WTC11 (cell line): ENCODE measurements at regions not wholly inside any gene's neighbourhood (a gene's known extent, or its start where the extent isn't known, plus 50 kb on each side); places are given as distances from the start of the nearest gene placed in this dataset.

Source experiments
- ATAC-seq: fragments of 200-7000 bp; cut with Tn5 transposase; 2 replicates; pipeline ENCODE4 v1.10.0; 2021; ENCODE audit warnings: mild to moderate bottlenecking, moderate library complexity
- CTCF ChIA-PET: fragments of 300-600 bp; sonication (Branson Sonifier 250); formaldehyde crosslinking; loops from one replicate; lab custom pipeline; 2021; ENCODE audit warnings: antibody characterized with exemption; lab: Charles Lee
- POLR2A ChIA-PET: fragments of 350-600 bp; sonication (Branson Sonifier 250); formaldehyde crosslinking; loops from one replicate; lab custom pipeline; 2021; ENCODE audit warnings: antibody characterized with exemption; lab: Charles Lee
- DNase-seq: peaks from one replicate; pipeline ENCODE4 v3.0.0; 2021; ENCODE audit warnings: low spot score
- H3K27ac Mint-ChIP-seq: 2 replicates; pipeline ENCODE4 v1.8.0; 2021; ENCODE audit warnings: mixed read lengths
- H3K27me3 Mint-ChIP-seq: 2 replicates; pipeline ENCODE4 v1.8.0; 2021; ENCODE audit warnings: low read depth, mild to moderate bottlenecking, moderate library complexity, mixed read lengths
- H3K36me3 Mint-ChIP-seq: 2 replicates; pipeline ENCODE4 v1.8.0; 2021; ENCODE audit warnings: mixed read lengths
- H3K4me1 Mint-ChIP-seq: 2 replicates; pipeline ENCODE4 v1.8.0; 2022; ENCODE audit warnings: mixed read lengths
- H3K4me3 Mint-ChIP-seq: 2 replicates; pipeline ENCODE4 v1.8.0; 2021; ENCODE audit warnings: mild to moderate bottlenecking, moderate library complexity, mixed read lengths
- H3K9me3 Mint-ChIP-seq: 2 replicates; pipeline ENCODE4 v1.8.0; 2021; ENCODE audit warnings: mixed read lengths
- ATF6 ChIP-seq: sonication (generic); formaldehyde crosslinking; IDR thresholded peaks from 2 replicates; pipeline ENCODE4 v1.8.1; 2023; ENCODE audit warnings: mild to moderate bottlenecking, missing genetic modification reagents
- CBFB ChIP-seq: sonication (generic); formaldehyde crosslinking; IDR thresholded peaks from 2 replicates; pipeline ENCODE4 v1.8.1; 2022; ENCODE audit warnings: mild to moderate bottlenecking, low read depth, missing genetic modification reagents
- CDX4 ChIP-seq: fragments of 250-450 bp; sonication (Bioruptor Pico); IDR thresholded peaks from 2 replicates; pipeline ENCODE4 v1.9.0; 2021; ENCODE audit warnings: moderate library complexity, mild to moderate bottlenecking, inconsistent platforms, borderline replicate concordance
- CREM ChIP-seq: sonication (generic); formaldehyde crosslinking; IDR thresholded peaks from 2 replicates; pipeline ENCODE4 v1.8.1; 2022; ENCODE audit warnings: mild to moderate bottlenecking, missing genetic modification reagents, moderate library complexity
- ESRRA ChIP-seq: sonication (generic); formaldehyde crosslinking; IDR thresholded peaks from 2 replicates; pipeline ENCODE4 v1.8.1; 2022; ENCODE audit warnings: mild to moderate bottlenecking, missing genetic modification reagents, borderline replicate concordance
- FOXK1 ChIP-seq: sonication (generic); formaldehyde crosslinking; IDR thresholded peaks from 2 replicates; pipeline ENCODE4 v1.8.0; 2022; ENCODE audit warnings: mild to moderate bottlenecking, moderate library complexity, missing genetic modification reagents
- IRF2 ChIP-seq: sonication (generic); formaldehyde crosslinking; IDR thresholded peaks from 2 replicates; pipeline ENCODE4 v1.8.0; 2022; ENCODE audit warnings: low read depth, missing genetic modification reagents, borderline replicate concordance
- MXD4 ChIP-seq: fragments of 250-450 bp; sonication (Bioruptor Pico); IDR thresholded peaks from 2 replicates; pipeline ENCODE4 v1.8.0; 2021; ENCODE audit warnings: mild to moderate bottlenecking, moderate library complexity, borderline replicate concordance
- MYBL2 ChIP-seq: sonication (generic); formaldehyde crosslinking; IDR thresholded peaks from 2 replicates; pipeline ENCODE4 v1.8.1; 2023; ENCODE audit warnings: mild to moderate bottlenecking, moderate library complexity, missing genetic modification reagents
- RELA ChIP-seq: sonication (generic); formaldehyde crosslinking; IDR thresholded peaks from 2 replicates; pipeline ENCODE4 v1.8.1; 2022; ENCODE audit warnings: missing genetic modification reagents, mild to moderate bottlenecking, borderline replicate concordance
- RORB ChIP-seq: fragments of 250-450 bp; sonication (Bioruptor Pico); IDR thresholded peaks from 2 replicates; pipeline ENCODE4 v1.9.0; 2021; ENCODE audit warnings: mild to moderate bottlenecking
- SMAD3 ChIP-seq: sonication (generic); formaldehyde crosslinking; IDR thresholded peaks from 2 replicates; pipeline ENCODE4 v1.8.0; 2022; ENCODE audit warnings: missing genetic modification reagents, mild to moderate bottlenecking, borderline replicate concordance
- TEAD4 ChIP-seq: sonication (generic); formaldehyde crosslinking; IDR thresholded peaks from 2 replicates; pipeline ENCODE4 v1.8.0; 2022; ENCODE audit warnings: mild to moderate bottlenecking, missing genetic modification reagents
- ZNF416 ChIP-seq: fragments of 250-450 bp; sonication (Bioruptor Pico); IDR thresholded peaks from 2 replicates; pipeline ENCODE4 v1.9.0; 2021; ENCODE audit warnings: mild to moderate bottlenecking, inconsistent platforms
- ZNF423 ChIP-seq: fragments of 250-450 bp; sonication (Bioruptor Pico); IDR thresholded peaks from 2 replicates; pipeline ENCODE4 v2.1.2; 2022; ENCODE audit warnings: mild to moderate bottlenecking, moderate library complexity
- TF ChIP-seq, protein P1 (sequence below): sonication (generic); formaldehyde crosslinking; IDR thresholded peaks from 2 replicates; pipeline ENCODE4 v1.8.0; 2023; ENCODE audit warnings: missing genetic modification reagents
- TF ChIP-seq, protein P2 (sequence below): sonication (generic); formaldehyde crosslinking; IDR thresholded peaks from 2 replicates; pipeline ENCODE4 v1.8.0; 2022; ENCODE audit warnings: mild to moderate bottlenecking, missing genetic modification reagents
- TF ChIP-seq, protein P3 (sequence below): sonication (generic); formaldehyde crosslinking; IDR thresholded peaks from 2 replicates; pipeline ENCODE4 v1.8.1; 2023; ENCODE audit warnings: mild to moderate bottlenecking, missing genetic modification reagents
- TF ChIP-seq, protein P4 (sequence below): fragments of 250-450 bp; sonication (Bioruptor Pico); IDR thresholded peaks from 2 replicates; pipeline ENCODE4 v2.1.2; 2022; ENCODE audit warnings: mild to moderate bottlenecking, moderate library complexity
- TF ChIP-seq, protein P5 (sequence below): sonication (generic); formaldehyde crosslinking; IDR thresholded peaks from 2 replicates; pipeline ENCODE4 v1.8.1; 2023; ENCODE audit warnings: mild to moderate bottlenecking, missing genetic modification reagents, moderate library complexity

GRCh38 chr21:35974775-35975174, 85.6 kb downstream of the SETD4 start:
- CTCF ChIA-PET: interaction anchor here (1.3 kb wide), 1 partner anchor 13 kb away, joined by 3 read pairs; no protein-coding TSS in a partner anchor
- H3K27ac Mint-ChIP-seq: no peak overlapping the region
- H3K9me3 Mint-ChIP-seq: peaks cover 30% of the 10 kb centered on the region
- no peak for DNase-seq
- ATAC-seq: no peak
- H3K27me3 Mint-ChIP-seq: peaks cover 4% of the 10 kb centered on the region; the same call in 1 of the 2 replicates
- no peak overlapping the region for H3K4me3 Mint-ChIP-seq
- H3K36me3 Mint-ChIP-seq: peaks cover 6% of the 10 kb centered on the region
- H3K4me1 Mint-ChIP-seq: no peaks in the 10 kb centered on the region
- POLR2A ChIA-PET: no interaction called here
- TF ChIP-seq CREM (CRISPR knock-in tag): no peak
- no peak for TF ChIP-seq IRF2
- no peak for TF ChIP-seq ZNF423 (CRISPR knock-in tag)
- TF ChIP-seq RELA (CRISPR knock-in tag): no peak

GRCh38 chr21:35971824-35972223, 88.5 kb downstream of the SETD4 start:
- no peak overlapping the region for H3K27ac Mint-ChIP-seq
- ATAC-seq: no peak
- DNase-seq: no peak
- ChIA-PET CTCF (no interaction called here), POLR2A (no interaction called here)
- peaks cover 7% of the 10 kb centered on the region; the same call in 1 of the 2 replicates for H3K9me3 Mint-ChIP-seq
- no peak overlapping the region for H3K4me3 Mint-ChIP-seq
- 0 out of 2 replicates have a peak, but pooled peaks cover 3% of the 10 kb centered on the region for H3K4me1 Mint-ChIP-seq
- H3K36me3 Mint-ChIP-seq: no peaks in the 10 kb centered on the region
- no peaks in the 10 kb centered on the region for H3K27me3 Mint-ChIP-seq
- TF ChIP-seq MYBL2 (CRISPR knock-in tag) (no peak), ATF6 (CRISPR knock-in tag) (no peak)
- TF ChIP-seq, protein P1, sequence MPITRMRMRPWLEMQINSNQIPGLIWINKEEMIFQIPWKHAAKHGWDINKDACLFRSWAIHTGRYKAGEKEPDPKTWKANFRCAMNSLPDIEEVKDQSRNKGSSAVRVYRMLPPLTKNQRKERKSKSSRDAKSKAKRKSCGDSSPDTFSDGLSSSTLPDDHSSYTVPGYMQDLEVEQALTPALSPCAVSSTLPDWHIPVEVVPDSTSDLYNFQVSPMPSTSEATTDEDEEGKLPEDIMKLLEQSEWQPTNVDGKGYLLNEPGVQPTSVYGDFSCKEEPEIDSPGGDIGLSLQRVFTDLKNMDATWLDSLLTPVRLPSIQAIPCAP: no peak
- TF ChIP-seq, protein P2, sequence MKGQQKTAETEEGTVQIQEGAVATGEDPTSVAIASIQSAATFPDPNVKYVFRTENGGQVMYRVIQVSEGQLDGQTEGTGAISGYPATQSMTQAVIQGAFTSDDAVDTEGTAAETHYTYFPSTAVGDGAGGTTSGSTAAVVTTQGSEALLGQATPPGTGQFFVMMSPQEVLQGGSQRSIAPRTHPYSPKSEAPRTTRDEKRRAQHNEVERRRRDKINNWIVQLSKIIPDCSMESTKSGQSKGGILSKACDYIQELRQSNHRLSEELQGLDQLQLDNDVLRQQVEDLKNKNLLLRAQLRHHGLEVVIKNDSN (CRISPR knock-in tag): no peak

GRCh38 chr21:35969281-35969680, 91.0 kb downstream of the SETD4 start:
- Mint-ChIP-seq H3K27me3 (no peaks in the 10 kb centered on the region), H3K36me3 (no peaks in the 10 kb centered on the region), H3K9me3 (peaks cover 7% of the 10 kb centered on the region; the same call in 1 of the 2 replicates), H3K4me3 (no peak overlapping the region), H3K4me1 (0 out of 2 replicates have a peak, but pooled peaks cover 3% of the 10 kb centered on the region), H3K27ac (no peak overlapping the region)
- CTCF ChIA-PET: no interaction called here
- TF ChIP-seq, protein P3, sequence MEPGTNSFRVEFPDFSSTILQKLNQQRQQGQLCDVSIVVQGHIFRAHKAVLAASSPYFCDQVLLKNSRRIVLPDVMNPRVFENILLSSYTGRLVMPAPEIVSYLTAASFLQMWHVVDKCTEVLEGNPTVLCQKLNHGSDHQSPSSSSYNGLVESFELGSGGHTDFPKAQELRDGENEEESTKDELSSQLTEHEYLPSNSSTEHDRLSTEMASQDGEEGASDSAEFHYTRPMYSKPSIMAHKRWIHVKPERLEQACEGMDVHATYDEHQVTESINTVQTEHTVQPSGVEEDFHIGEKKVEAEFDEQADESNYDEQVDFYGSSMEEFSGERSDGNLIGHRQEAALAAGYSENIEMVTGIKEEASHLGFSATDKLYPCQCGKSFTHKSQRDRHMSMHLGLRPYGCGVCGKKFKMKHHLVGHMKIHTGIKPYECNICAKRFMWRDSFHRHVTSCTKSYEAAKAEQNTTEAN (CRISPR knock-in tag): no peak
- TF ChIP-seq CDX4: no peak
- TF ChIP-seq ZNF416 (CRISPR knock-in tag): no peak
- TF ChIP-seq CBFB (CRISPR knock-in tag): no peak
- POLR2A ChIA-PET: interaction anchor here (0.7 kb wide), 1 partner anchor 11 kb away, joined by 5 read pairs; no protein-coding TSS in a partner anchor
- no peak for ATAC-seq
- DNase-seq: no peak

GRCh38 chr21:35968564-35968963, 91.8 kb downstream of the SETD4 start:
- Mint-ChIP-seq H3K4me1 (0 out of 2 replicates have a peak, but pooled peaks cover 3% of the 10 kb centered on the region), H3K4me3 (no peak overlapping the region), H3K9me3 (peaks cover 7% of the 10 kb centered on the region; the same call in 1 of the 2 replicates), H3K27me3 (no peaks in the 10 kb centered on the region), H3K36me3 (no peaks in the 10 kb centered on the region), H3K27ac (no peak overlapping the region)
- DNase-seq (no peak), ATAC-seq (no peak)
- ChIA-PET CTCF (interaction anchor here (0.9 to 1.5 kb wide), 2 partner anchors 157 to 1223 kb away, joined by 3 to 4 read pairs; no protein-coding TSS in a partner anchor), POLR2A (interaction anchor here (0.7 kb wide), 1 partner anchor 666 kb away, joined by 4 read pairs; no protein-coding TSS in a partner anchor)
- TF ChIP-seq RORB (CRISPR knock-in tag): no peak
- no peak for TF ChIP-seq ESRRA (CRISPR knock-in tag)
- TF ChIP-seq, protein P4, sequence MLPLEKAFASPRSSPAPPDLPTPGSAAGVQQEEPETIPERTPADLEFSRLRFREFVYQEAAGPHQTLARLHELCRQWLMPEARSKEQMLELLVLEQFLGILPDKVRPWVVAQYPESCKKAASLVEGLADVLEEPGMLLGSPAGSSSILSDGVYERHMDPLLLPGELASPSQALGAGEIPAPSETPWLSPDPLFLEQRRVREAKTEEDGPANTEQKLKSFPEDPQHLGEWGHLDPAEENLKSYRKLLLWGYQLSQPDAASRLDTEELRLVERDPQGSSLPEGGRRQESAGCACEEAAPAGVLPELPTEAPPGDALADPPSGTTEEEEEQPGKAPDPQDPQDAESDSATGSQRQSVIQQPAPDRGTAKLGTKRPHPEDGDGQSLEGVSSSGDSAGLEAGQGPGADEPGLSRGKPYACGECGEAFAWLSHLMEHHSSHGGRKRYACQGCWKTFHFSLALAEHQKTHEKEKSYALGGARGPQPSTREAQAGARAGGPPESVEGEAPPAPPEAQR (CRISPR knock-in tag): no peak
- TF ChIP-seq SMAD3 (CRISPR knock-in tag): no peak
- TF ChIP-seq FOXK1 (CRISPR knock-in tag): no peak
- no peak for TF ChIP-seq MXD4
- TF ChIP-seq ZNF416 (CRISPR knock-in tag): no peak
- TF ChIP-seq, protein P5, sequence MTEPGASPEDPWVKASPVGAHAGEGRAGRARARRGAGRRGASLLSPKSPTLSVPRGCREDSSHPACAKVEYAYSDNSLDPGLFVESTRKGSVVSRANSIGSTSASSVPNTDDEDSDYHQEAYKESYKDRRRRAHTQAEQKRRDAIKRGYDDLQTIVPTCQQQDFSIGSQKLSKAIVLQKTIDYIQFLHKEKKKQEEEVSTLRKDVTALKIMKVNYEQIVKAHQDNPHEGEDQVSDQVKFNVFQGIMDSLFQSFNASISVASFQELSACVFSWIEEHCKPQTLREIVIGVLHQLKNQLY (CRISPR knock-in tag): no peak
- no peak for TF ChIP-seq TEAD4 (CRISPR knock-in tag)
